H54 (cell line): ENCODE measurements at regions not wholly inside any gene's neighbourhood (a gene's known extent, or its start where the extent isn't known, plus 50 kb on each side); places are given as distances from the start of the nearest gene placed in this dataset.

ENCODE experiments used
- DNase-seq: peaks from one replicate; pipeline ENCODE4 v3.0.0; 2011; ENCODE audit warnings: low spot score, mixed read lengths; ENCODE audit not compliant: insufficient read length
- FAIRE-seq: peaks from 3 replicates; lab custom pipeline; 2011; peaks lifted over from hg19 to GRCh38; lab: Jason Lieb, UNC
- POLR2A ChIP-seq: IDR thresholded peaks from 2 replicates; pipeline ENCODE4 v1.6.1; 2011; ENCODE audit warnings: low read depth, mild to moderate bottlenecking, low read length

DNA sequence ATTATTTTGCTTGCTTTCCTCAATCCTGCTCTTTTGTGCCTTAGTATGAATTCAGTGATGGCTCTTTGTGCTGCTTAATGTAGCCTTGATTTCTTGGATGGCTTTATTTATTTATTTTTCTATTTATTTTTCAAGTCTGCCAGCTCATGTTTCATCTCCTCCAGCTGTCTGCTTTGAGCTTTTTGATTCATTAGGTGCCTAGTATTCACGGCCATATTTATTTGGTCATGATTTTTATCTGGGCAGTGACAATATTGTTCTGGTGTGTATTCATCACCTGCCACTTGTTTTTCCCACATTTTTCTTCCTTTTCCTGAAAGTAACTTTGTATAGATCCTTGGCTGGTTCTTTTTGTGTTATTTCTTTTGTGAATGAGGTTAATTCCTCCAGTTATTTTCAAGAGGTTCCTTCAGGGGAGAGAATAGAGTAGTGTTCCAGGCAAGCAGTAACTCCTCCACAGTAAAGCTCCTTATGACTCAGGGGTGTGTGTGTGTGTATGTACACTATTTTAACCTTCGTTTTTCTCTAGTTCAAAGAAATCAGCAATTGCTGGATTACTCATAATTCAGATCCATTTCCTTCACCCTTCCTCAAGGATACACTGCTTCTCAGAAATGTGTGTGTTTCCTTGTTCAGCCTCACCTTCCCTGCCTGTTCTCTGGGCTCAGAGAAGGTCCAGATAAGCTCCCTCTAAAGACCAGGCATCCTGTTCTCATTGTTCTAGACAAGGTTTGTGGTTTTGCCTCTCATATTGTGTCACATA is 51.6 kb upstream of the PMCH start:
- TF ChIP-seq POLR2A = no peak
- no peak for DNase-seq
- FAIRE-seq = no peak
